Parathyroid adenoma (tissue), 2 donors: ENCODE measurements at regions not wholly inside any gene's neighbourhood (a gene's known extent, or its start where the extent isn't known, plus 50 kb on each side); places are given as distances from the start of the nearest gene placed in this dataset.

Experiments used
- H2AFZ ChIP-seq: fragments of 300-600 bp; sonication (generic); one replicate; pipeline ENCODE4 v1.7.0; 2017; ENCODE audit warnings: antibody characterized with exemption, mild to moderate bottlenecking
- H3K27ac ChIP-seq: fragments of 300-600 bp; sonication (generic); one replicate; pipeline ENCODE4 v1.7.0; 2017
- H3K27me3 ChIP-seq: fragments of 300-600 bp; sonication (generic); one replicate; pipeline ENCODE4 v1.7.0; 2017; ENCODE audit warnings: low read length; ENCODE audit not compliant: control insufficient read depth, insufficient read depth
- H3K36me3 ChIP-seq: fragments of 300-600 bp; sonication (generic); one replicate; pipeline ENCODE4 v1.7.0; 2017; ENCODE audit warnings: low read length; ENCODE audit not compliant: control insufficient read depth, insufficient read depth
- H3K4me1 ChIP-seq: fragments of 300-600 bp; sonication (generic); one replicate; pipeline ENCODE4 v1.7.0; 2017; ENCODE audit warnings: control low read depth
- H3K4me2 ChIP-seq: fragments of 300-600 bp; sonication (generic); one replicate; pipeline ENCODE4 v1.7.0; 2017; ENCODE audit warnings: low read length
- H3K4me3 ChIP-seq: fragments of 300-600 bp; sonication (generic); one replicate; pipeline ENCODE4 v1.7.0; 2017; ENCODE audit warnings: low read depth, low read length
- H3K79me2 ChIP-seq: fragments of 300-600 bp; sonication (generic); one replicate; pipeline ENCODE4 v1.7.0; 2017; ENCODE audit warnings: control low read depth
- H3K9ac ChIP-seq: fragments of 300-600 bp; sonication (generic); one replicate; pipeline ENCODE4 v1.7.0; 2017; ENCODE audit warnings: mild to moderate bottlenecking
- H3K9me3 ChIP-seq: fragments of 300-600 bp; sonication (generic); one replicate; pipeline ENCODE4 v1.7.0; 2017; ENCODE audit warnings: low read length; ENCODE audit not compliant: control insufficient read depth
- TF ChIP-seq, protein P1 (sequence below): fragments of 300-600 bp; sonication (generic); IDR thresholded peaks from one replicate; pipeline ENCODE4 v1.7.0; 2017; ENCODE audit warnings: antibody characterized with exemption, mild to moderate bottlenecking
- donor health status: primary hyperparathyroidism.

DNA sequence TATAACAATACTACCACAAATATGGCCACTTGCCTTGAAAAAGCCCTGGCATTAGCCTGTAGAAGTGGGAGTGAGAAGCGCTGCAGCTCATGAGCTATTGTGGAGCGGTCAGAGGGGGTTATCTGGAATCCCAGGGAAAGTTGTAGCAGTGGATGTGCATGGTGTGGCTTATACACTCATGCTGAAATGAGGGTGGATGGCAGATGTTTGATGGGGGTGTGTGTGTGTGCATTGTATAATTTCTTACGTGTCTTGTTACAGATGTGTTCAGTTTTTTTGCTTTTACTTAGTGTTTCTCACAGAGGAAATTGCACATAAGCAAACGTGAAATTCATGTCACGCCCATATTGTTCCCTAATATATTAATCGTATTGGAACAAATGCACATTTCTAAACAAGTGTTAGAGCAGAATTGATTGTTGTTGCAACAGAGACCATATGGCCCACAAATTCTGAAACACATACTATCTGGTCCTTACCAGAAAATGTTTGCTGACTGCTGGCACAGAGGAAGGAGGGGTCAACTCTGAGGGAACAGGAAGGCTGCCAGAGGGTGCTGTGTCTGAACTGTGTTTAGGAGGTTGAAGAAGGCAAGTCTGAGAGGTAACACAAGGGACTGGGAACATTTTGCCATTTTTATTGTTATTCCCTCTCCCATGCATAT is 200.0 kb upstream of the CFAP20DC start:
- TF ChIP-seq, protein P1, sequence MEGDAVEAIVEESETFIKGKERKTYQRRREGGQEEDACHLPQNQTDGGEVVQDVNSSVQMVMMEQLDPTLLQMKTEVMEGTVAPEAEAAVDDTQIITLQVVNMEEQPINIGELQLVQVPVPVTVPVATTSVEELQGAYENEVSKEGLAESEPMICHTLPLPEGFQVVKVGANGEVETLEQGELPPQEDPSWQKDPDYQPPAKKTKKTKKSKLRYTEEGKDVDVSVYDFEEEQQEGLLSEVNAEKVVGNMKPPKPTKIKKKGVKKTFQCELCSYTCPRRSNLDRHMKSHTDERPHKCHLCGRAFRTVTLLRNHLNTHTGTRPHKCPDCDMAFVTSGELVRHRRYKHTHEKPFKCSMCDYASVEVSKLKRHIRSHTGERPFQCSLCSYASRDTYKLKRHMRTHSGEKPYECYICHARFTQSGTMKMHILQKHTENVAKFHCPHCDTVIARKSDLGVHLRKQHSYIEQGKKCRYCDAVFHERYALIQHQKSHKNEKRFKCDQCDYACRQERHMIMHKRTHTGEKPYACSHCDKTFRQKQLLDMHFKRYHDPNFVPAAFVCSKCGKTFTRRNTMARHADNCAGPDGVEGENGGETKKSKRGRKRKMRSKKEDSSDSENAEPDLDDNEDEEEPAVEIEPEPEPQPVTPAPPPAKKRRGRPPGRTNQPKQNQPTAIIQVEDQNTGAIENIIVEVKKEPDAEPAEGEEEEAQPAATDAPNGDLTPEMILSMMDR, result no peak
- H3K79me2 ChIP-seq, result no peaks in the 10 kb centered on the region
- H3K4me1 ChIP-seq, result peaks cover 25% of the 10 kb centered on the region
- H3K27me3 ChIP-seq, result no peaks in the 10 kb centered on the region
- H3K4me2 ChIP-seq, result no peak overlapping the region
- no peak overlapping the region for H3K4me3 ChIP-seq
- H3K27ac ChIP-seq, result no peak overlapping the region
- no peak overlapping the region for H2AFZ ChIP-seq
- no peaks in the 10 kb centered on the region for H3K9me3 ChIP-seq
- no peaks in the 10 kb centered on the region for H3K36me3 ChIP-seq
- no peak overlapping the region for H3K9ac ChIP-seq

DNA sequence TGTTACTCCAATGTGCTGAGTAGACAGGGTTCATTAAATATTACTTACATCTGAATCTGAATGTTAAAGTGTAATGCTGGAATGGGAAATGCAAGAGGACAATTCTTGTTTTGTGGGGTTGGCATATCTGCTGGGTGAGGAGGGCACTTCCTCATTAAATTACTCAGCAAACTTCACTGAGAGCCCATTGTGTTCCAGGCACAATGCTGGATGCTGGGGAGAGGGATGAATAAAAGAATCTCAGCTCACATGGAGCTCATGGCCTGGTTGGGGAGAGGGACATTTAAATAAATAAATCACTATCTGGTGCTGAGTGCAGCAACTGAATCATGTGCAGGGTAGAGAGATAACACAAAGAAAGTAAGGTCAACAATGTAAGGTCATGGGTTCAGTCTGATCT is 199.2 kb upstream of the CFAP20DC start:
- TF ChIP-seq, protein P1, result no peak
- Histone ChIP-seq H3K79me2 (no peaks in the 10 kb centered on the region), H3K27ac (no peak overlapping the region)

DNA sequence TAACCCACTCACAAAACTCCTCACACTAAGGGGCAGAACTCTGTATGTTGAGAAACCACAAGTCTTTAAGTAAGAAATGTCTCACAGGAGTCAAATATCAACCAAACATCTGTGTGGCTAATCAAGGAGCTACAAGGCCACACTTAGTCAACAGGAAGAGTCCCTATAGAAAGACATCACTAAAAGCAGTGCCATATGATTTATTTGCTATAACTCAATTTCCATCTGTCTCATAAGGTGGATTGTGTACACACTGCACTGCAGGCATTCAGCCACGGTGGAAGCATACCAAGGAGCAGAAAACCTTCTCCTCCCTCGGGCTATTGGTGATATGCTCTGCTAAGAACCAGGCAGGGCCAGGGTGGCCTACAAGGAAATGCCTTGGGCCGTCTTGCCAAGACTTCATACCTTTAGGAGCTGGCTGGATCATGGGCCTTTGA is 197.6 kb upstream of the CFAP20DC start:
- Histone ChIP-seq H3K27ac (no peak overlapping the region), H3K4me2 (no peak overlapping the region)

More for the DNA sequence above, 199.2 kb upstream of the CFAP20DC start:
- peaks cover 25% of the 10 kb centered on the region for H3K4me1 ChIP-seq
- no peak overlapping the region for H3K4me2 ChIP-seq
- no peaks in the 10 kb centered on the region for H3K9me3 ChIP-seq
- H2AFZ ChIP-seq, result no peak overlapping the region
- H3K9ac ChIP-seq, result no peak overlapping the region
- H3K4me3 ChIP-seq, result no peak overlapping the region
- no peaks in the 10 kb centered on the region for H3K36me3 ChIP-seq
- no peaks in the 10 kb centered on the region for H3K27me3 ChIP-seq

DNA sequence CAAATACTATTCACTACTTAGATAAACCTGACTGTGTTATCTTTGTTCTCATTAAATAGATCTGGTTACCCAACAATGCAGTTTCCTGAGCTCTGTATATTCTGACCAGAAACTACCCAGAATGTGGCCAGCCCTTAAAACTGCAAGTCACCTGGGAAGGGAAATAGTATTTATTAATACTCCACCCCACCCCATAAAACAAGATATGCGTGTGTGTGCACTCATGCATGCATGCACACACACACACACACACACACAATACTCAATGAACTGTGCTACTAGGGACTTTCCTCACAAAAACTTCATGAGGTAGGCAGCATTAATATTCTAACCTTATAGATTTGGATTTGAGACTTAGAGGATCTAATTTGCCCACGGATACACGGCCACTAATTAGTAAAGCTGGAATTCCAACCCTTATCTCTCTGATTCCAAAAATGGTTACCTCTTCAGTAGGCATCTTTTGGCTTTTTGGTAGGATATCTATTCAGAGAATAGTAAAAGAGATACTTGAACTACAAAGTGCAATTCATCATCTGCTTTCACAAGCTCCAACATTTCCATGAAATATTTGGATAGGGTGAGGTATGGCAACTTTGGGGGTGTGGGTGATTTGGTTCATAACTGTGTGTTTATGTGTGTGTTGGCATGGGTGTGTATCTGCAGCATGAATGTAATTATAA is 197.0 kb upstream of the CFAP20DC start:
- Histone ChIP-seq H3K9ac (no peak overlapping the region), H3K9me3 (no peaks in the 10 kb centered on the region), H3K4me3 (no peak overlapping the region), H3K27ac (peak overlapping the region; percentile 57), H3K36me3 (no peaks in the 10 kb centered on the region), H3K27me3 (no peaks in the 10 kb centered on the region), H3K4me2 (no peak overlapping the region), H3K79me2 (no peaks in the 10 kb centered on the region), H3K4me1 (peaks cover 25% of the 10 kb centered on the region), H2AFZ (peak overlapping the region; percentile 4)
- TF ChIP-seq, protein P1, result no peak

More for the DNA sequence above, 197.6 kb upstream of the CFAP20DC start:
- H3K4me1 ChIP-seq, result peaks cover 25% of the 10 kb centered on the region
- H3K36me3 ChIP-seq, result no peaks in the 10 kb centered on the region
- H3K9ac ChIP-seq, result no peak overlapping the region
- H3K4me3 ChIP-seq, result no peak overlapping the region
- no peaks in the 10 kb centered on the region for H3K9me3 ChIP-seq
- H3K27me3 ChIP-seq, result no peaks in the 10 kb centered on the region
- no peak overlapping the region for H2AFZ ChIP-seq
- no peaks in the 10 kb centered on the region for H3K79me2 ChIP-seq
- TF ChIP-seq, protein P1, result no peak
